ENCODE measurements at regions not wholly inside any gene's neighbourhood (a gene's known extent, or its start where the extent isn't known, plus 50 kb on each side); places are given as distances from the start of the nearest gene placed in this dataset.

- Histone ChIP-seq H3K9me3 (ENCODE audit: control insufficient read depth, low read length) (no peaks in the 10 kb centered on the region), H3K4me1 (ENCODE audit: control insufficient read depth, insufficient read depth, low read length) (no peaks in the 10 kb centered on the region), H3K27ac (ENCODE audit: insufficient read depth, low read depth, low read length, poor library complexity, severe bottlenecking) (no peak overlapping the region), H3K36me3 (ENCODE audit: control insufficient read depth, insufficient read depth, low read length) (no peaks in the 10 kb centered on the region), H3K4me3 (ENCODE audit: insufficient read depth, low read depth, low read length) (no peak overlapping the region), H3K27me3 (ENCODE audit: control insufficient read depth, insufficient read depth, low read length, poor library complexity, severe bottlenecking) (no peaks in the 10 kb centered on the region)
- 69 to 100% methylated on average over 1 to 2 of the region's 2 CpGs for WGBS, 2 experiments
These were observed 253.6 kb upstream of the DACH1 start for GRCh38 chr13:72120632-72121031.

- Histone ChIP-seq H3K36me3 (ENCODE audit: control insufficient read depth, insufficient read depth, low read length) (no peaks in the 10 kb centered on the region), H3K27ac (ENCODE audit: insufficient read depth, low read depth, low read length, poor library complexity, severe bottlenecking) (no peak overlapping the region), H3K4me3 (ENCODE audit: insufficient read depth, low read depth, low read length) (no peak overlapping the region), H3K27me3 (ENCODE audit: control insufficient read depth, insufficient read depth, low read length, poor library complexity, severe bottlenecking) (no peaks in the 10 kb centered on the region), H3K4me1 (ENCODE audit: control insufficient read depth, insufficient read depth, low read length) (no peaks in the 10 kb centered on the region), H3K9me3 (ENCODE audit: control insufficient read depth, low read length) (no peaks in the 10 kb centered on the region)
- 93 to 95% methylated on average over 2 of the region's 2 CpGs for WGBS, 2 experiments
These were observed 246.9 kb upstream of the DACH1 start for GRCh38 chr13:72113931-72114330.

GRCh38 chr13:72113076-72113475, 246.1 kb upstream of the DACH1 start:
- no peak overlapping the region for H3K27ac ChIP-seq (ENCODE audit: insufficient read depth, low read depth, low read length, poor library complexity, severe bottlenecking)
- 89 to 92% methylated on average over 1 of the region's 1 CpG for WGBS, 2 experiments
- no peaks in the 10 kb centered on the region for H3K9me3 ChIP-seq (ENCODE audit: control insufficient read depth, low read length)
- H3K36me3 ChIP-seq (ENCODE audit: control insufficient read depth, insufficient read depth, low read length) = no peaks in the 10 kb centered on the region
- H3K4me3 ChIP-seq (ENCODE audit: insufficient read depth, low read depth, low read length) = no peak overlapping the region
- no peaks in the 10 kb centered on the region for H3K27me3 ChIP-seq (ENCODE audit: control insufficient read depth, insufficient read depth, low read length, poor library complexity, severe bottlenecking)
- H3K4me1 ChIP-seq (ENCODE audit: control insufficient read depth, insufficient read depth, low read length) = no peaks in the 10 kb centered on the region

GRCh38 chr13:72112216-72112615, 245.2 kb upstream of the DACH1 start:
- Histone ChIP-seq H3K4me1 (ENCODE audit: control insufficient read depth, insufficient read depth, low read length) (no peaks in the 10 kb centered on the region), H3K36me3 (ENCODE audit: control insufficient read depth, insufficient read depth, low read length) (no peaks in the 10 kb centered on the region), H3K4me3 (ENCODE audit: insufficient read depth, low read depth, low read length) (no peak overlapping the region), H3K27me3 (ENCODE audit: control insufficient read depth, insufficient read depth, low read length, poor library complexity, severe bottlenecking) (no peaks in the 10 kb centered on the region), H3K9me3 (ENCODE audit: control insufficient read depth, low read length) (no peaks in the 10 kb centered on the region), H3K27ac (ENCODE audit: insufficient read depth, low read depth, low read length, poor library complexity, severe bottlenecking) (no peak overlapping the region)
- WGBS, 2 experiments = 89 to 91% methylated on average over 2 of the region's 2 CpGs

- Histone ChIP-seq H3K4me1 (ENCODE audit: control insufficient read depth, insufficient read depth, low read length) (no peaks in the 10 kb centered on the region), H3K27me3 (ENCODE audit: control insufficient read depth, insufficient read depth, low read length, poor library complexity, severe bottlenecking) (no peaks in the 10 kb centered on the region), H3K9me3 (ENCODE audit: control insufficient read depth, low read length) (no peaks in the 10 kb centered on the region), H3K27ac (ENCODE audit: insufficient read depth, low read depth, low read length, poor library complexity, severe bottlenecking) (no peak overlapping the region), H3K4me3 (ENCODE audit: insufficient read depth, low read depth, low read length) (no peak overlapping the region), H3K36me3 (ENCODE audit: control insufficient read depth, insufficient read depth, low read length) (no peaks in the 10 kb centered on the region)
- WGBS, 2 experiments = 87 to 88% methylated on average over 4 of the region's 4 CpGs
These were observed 242.9 kb upstream of the DACH1 start for GRCh38 chr13:72109863-72110262.

GRCh38 chr13:72104656-72105180, 237.7 kb upstream of the DACH1 start:
- Histone ChIP-seq H3K9me3 (ENCODE audit: control insufficient read depth, low read length) (no peaks in the 10 kb centered on the region), H3K36me3 (ENCODE audit: control insufficient read depth, insufficient read depth, low read length) (no peaks in the 10 kb centered on the region), H3K4me3 (ENCODE audit: insufficient read depth, low read depth, low read length) (no peak overlapping the region), H3K27ac (ENCODE audit: insufficient read depth, low read depth, low read length, poor library complexity, severe bottlenecking) (no peak overlapping the region), H3K27me3 (ENCODE audit: control insufficient read depth, insufficient read depth, low read length, poor library complexity, severe bottlenecking) (no peaks in the 10 kb centered on the region), H3K4me1 (ENCODE audit: control insufficient read depth, insufficient read depth, low read length) (no peaks in the 10 kb centered on the region)
- WGBS, 2 experiments = 100% methylated on average over 1 of the region's 1 CpG

- 73 to 76% methylated on average over 3 of the region's 3 CpGs for WGBS, 2 experiments
- H3K27me3 ChIP-seq (ENCODE audit: control insufficient read depth, insufficient read depth, low read length, poor library complexity, severe bottlenecking) = no peaks in the 10 kb centered on the region
- no peaks in the 10 kb centered on the region for H3K36me3 ChIP-seq (ENCODE audit: control insufficient read depth, insufficient read depth, low read length)
- H3K27ac ChIP-seq (ENCODE audit: insufficient read depth, low read depth, low read length, poor library complexity, severe bottlenecking) = no peak overlapping the region
- H3K4me3 ChIP-seq (ENCODE audit: insufficient read depth, low read depth, low read length) = no peak overlapping the region
- no peaks in the 10 kb centered on the region for H3K4me1 ChIP-seq (ENCODE audit: control insufficient read depth, insufficient read depth, low read length)
- no peaks in the 10 kb centered on the region for H3K9me3 ChIP-seq (ENCODE audit: control insufficient read depth, low read length)
These were observed 234.9 kb upstream of the DACH1 start for GRCh38 chr13:72101768-72102400.

- WGBS, 2 experiments = no CpG with 5 or more reads among the region's 2 CpGs
These were observed 233.3 kb upstream of the DACH1 start for GRCh38 chr13:72100339-72100738.

GRCh38 chr13:72097568-72097967, 230.6 kb upstream of the DACH1 start:
- Histone ChIP-seq H3K27me3 (ENCODE audit: control insufficient read depth, insufficient read depth, low read length, poor library complexity, severe bottlenecking) (no peaks in the 10 kb centered on the region), H3K4me1 (ENCODE audit: control insufficient read depth, insufficient read depth, low read length) (no peaks in the 10 kb centered on the region), H3K27ac (ENCODE audit: insufficient read depth, low read depth, low read length, poor library complexity, severe bottlenecking) (no peak overlapping the region), H3K4me3 (ENCODE audit: insufficient read depth, low read depth, low read length) (no peak overlapping the region), H3K36me3 (ENCODE audit: control insufficient read depth, insufficient read depth, low read length) (no peaks in the 10 kb centered on the region), H3K9me3 (ENCODE audit: control insufficient read depth, low read length) (no peaks in the 10 kb centered on the region)

More at GRCh38 chr13:72100339-72100738, 233.3 kb upstream of the DACH1 start:
- H3K9me3 ChIP-seq (ENCODE audit: control insufficient read depth, low read length) = no peaks in the 10 kb centered on the region
- H3K36me3 ChIP-seq (ENCODE audit: control insufficient read depth, insufficient read depth, low read length) = no peaks in the 10 kb centered on the region
- H3K4me1 ChIP-seq (ENCODE audit: control insufficient read depth, insufficient read depth, low read length) = no peaks in the 10 kb centered on the region
- H3K4me3 ChIP-seq (ENCODE audit: insufficient read depth, low read depth, low read length) = no peak overlapping the region
- no peaks in the 10 kb centered on the region for H3K27me3 ChIP-seq (ENCODE audit: control insufficient read depth, insufficient read depth, low read length, poor library complexity, severe bottlenecking)
- no peak overlapping the region for H3K27ac ChIP-seq (ENCODE audit: insufficient read depth, low read depth, low read length, poor library complexity, severe bottlenecking)

GRCh38 chr13:72093262-72093661, 226.3 kb upstream of the DACH1 start:
- WGBS, 2 experiments = no CpG with 5 or more reads among the region's 2 CpGs
- no peak overlapping the region for H3K27ac ChIP-seq (ENCODE audit: insufficient read depth, low read depth, low read length, poor library complexity, severe bottlenecking)
- no peaks in the 10 kb centered on the region for H3K9me3 ChIP-seq (ENCODE audit: control insufficient read depth, low read length)
- H3K4me1 ChIP-seq (ENCODE audit: control insufficient read depth, insufficient read depth, low read length) = no peaks in the 10 kb centered on the region
- no peaks in the 10 kb centered on the region for H3K27me3 ChIP-seq (ENCODE audit: control insufficient read depth, insufficient read depth, low read length, poor library complexity, severe bottlenecking)
- H3K36me3 ChIP-seq (ENCODE audit: control insufficient read depth, insufficient read depth, low read length) = no peaks in the 10 kb centered on the region
- no peak overlapping the region for H3K4me3 ChIP-seq (ENCODE audit: insufficient read depth, low read depth, low read length)

- Histone ChIP-seq H3K4me3 (ENCODE audit: insufficient read depth, low read depth, low read length) (no peak overlapping the region), H3K36me3 (ENCODE audit: control insufficient read depth, insufficient read depth, low read length) (no peaks in the 10 kb centered on the region), H3K27ac (ENCODE audit: insufficient read depth, low read depth, low read length, poor library complexity, severe bottlenecking) (no peak overlapping the region), H3K27me3 (ENCODE audit: control insufficient read depth, insufficient read depth, low read length, poor library complexity, severe bottlenecking) (no peaks in the 10 kb centered on the region), H3K9me3 (ENCODE audit: control insufficient read depth, low read length) (no peaks in the 10 kb centered on the region), H3K4me1 (ENCODE audit: control insufficient read depth, insufficient read depth, low read length) (no peaks in the 10 kb centered on the region)
- WGBS, 2 experiments = 94 to 95% methylated on average over 3 of the region's 3 CpGs
These were observed 207.7 kb upstream of the DACH1 start for GRCh38 chr13:72074663-72075062.
